ENCODE measurements at regions not wholly inside any gene's neighbourhood (a gene's known extent, or its start where the extent isn't known, plus 50 kb on each side); places are given as distances from the start of the nearest gene placed in this dataset.

DNA sequence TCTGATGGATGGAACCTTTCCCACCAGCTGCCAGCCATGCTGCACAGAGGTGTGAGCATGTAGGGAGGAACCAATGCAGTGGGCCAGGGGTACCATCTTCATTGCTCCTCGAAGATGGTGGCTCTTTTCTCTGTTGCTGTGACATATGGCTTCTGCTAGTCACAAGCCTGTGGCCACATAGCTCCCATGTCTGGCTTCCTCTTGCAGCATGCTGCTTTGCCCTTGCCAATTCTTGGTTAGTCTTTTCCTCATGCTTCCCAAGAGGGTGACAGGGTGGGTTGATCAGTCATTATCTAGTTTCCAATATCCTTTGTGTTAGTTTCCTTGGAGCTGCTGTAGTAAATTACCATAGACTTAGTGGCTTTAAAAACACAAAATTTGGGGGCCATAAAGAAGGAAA lies 123.4 kb downstream of the ETS2 start:
- TF ChIP-seq, protein P1, sequence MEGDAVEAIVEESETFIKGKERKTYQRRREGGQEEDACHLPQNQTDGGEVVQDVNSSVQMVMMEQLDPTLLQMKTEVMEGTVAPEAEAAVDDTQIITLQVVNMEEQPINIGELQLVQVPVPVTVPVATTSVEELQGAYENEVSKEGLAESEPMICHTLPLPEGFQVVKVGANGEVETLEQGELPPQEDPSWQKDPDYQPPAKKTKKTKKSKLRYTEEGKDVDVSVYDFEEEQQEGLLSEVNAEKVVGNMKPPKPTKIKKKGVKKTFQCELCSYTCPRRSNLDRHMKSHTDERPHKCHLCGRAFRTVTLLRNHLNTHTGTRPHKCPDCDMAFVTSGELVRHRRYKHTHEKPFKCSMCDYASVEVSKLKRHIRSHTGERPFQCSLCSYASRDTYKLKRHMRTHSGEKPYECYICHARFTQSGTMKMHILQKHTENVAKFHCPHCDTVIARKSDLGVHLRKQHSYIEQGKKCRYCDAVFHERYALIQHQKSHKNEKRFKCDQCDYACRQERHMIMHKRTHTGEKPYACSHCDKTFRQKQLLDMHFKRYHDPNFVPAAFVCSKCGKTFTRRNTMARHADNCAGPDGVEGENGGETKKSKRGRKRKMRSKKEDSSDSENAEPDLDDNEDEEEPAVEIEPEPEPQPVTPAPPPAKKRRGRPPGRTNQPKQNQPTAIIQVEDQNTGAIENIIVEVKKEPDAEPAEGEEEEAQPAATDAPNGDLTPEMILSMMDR (IDR thresholded peaks at IDR 0.05; ENCODE audit: insufficient read depth, low read length): no peak
- TF ChIP-seq, protein P2, sequence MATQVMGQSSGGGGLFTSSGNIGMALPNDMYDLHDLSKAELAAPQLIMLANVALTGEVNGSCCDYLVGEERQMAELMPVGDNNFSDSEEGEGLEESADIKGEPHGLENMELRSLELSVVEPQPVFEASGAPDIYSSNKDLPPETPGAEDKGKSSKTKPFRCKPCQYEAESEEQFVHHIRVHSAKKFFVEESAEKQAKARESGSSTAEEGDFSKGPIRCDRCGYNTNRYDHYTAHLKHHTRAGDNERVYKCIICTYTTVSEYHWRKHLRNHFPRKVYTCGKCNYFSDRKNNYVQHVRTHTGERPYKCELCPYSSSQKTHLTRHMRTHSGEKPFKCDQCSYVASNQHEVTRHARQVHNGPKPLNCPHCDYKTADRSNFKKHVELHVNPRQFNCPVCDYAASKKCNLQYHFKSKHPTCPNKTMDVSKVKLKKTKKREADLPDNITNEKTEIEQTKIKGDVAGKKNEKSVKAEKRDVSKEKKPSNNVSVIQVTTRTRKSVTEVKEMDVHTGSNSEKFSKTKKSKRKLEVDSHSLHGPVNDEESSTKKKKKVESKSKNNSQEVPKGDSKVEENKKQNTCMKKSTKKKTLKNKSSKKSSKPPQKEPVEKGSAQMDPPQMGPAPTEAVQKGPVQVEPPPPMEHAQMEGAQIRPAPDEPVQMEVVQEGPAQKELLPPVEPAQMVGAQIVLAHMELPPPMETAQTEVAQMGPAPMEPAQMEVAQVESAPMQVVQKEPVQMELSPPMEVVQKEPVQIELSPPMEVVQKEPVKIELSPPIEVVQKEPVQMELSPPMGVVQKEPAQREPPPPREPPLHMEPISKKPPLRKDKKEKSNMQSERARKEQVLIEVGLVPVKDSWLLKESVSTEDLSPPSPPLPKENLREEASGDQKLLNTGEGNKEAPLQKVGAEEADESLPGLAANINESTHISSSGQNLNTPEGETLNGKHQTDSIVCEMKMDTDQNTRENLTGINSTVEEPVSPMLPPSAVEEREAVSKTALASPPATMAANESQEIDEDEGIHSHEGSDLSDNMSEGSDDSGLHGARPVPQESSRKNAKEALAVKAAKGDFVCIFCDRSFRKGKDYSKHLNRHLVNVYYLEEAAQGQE (IDR thresholded peaks at IDR 0.05; ENCODE audit: insufficient replicate concordance, low read depth): no peak

Data from HL-60 (cell line).